T-helper 17 cell (primary cell): ENCODE measurements at regions not wholly inside any gene's neighbourhood (a gene's known extent, or its start where the extent isn't known, plus 50 kb on each side); places are given as distances from the start of the nearest gene placed in this dataset.
A peak's percentile ranks its signal among the peaks of the same experiment; 100 is the strongest.

ENCODE experiments used
- ATAC-seq: fragments of 150-1000 bp; cut with Tn5 transposase; 2 replicates; pipeline ENCODE4 v1.10.0; 2021; ENCODE audit warnings: mild to moderate bottlenecking, moderate library complexity
- DNase-seq, 3 donors: peaks; one replicate each; pipeline versions ENCODE4 v3.0.0 to v3.0.0-alpha.2; 2020 to 2021
- H3K9me3 ChIP-seq: one replicate; pipeline ENCODE4 v1.7.0; 2013; ENCODE audit warnings: low read length, mild to moderate bottlenecking; ENCODE audit not compliant: control insufficient read depth, poor library complexity, severe bottlenecking
- H3K27ac Mint-ChIP-seq: one replicate; pipeline ENCODE4 v1.8.0; 2022; ENCODE audit warnings: mild to moderate bottlenecking, moderate library complexity, mixed read lengths
- H3K27me3 Mint-ChIP-seq: one replicate; pipeline ENCODE4 v1.8.0; 2022; ENCODE audit warnings: mixed read lengths
- H3K36me3 Mint-ChIP-seq: one replicate; pipeline ENCODE4 v1.8.0; 2022; ENCODE audit warnings: low read depth, mixed read lengths
- H3K4me1 Mint-ChIP-seq: one replicate; pipeline ENCODE4 v1.8.0; 2022; ENCODE audit warnings: mild to moderate bottlenecking, mixed read lengths
- H3K4me3 Mint-ChIP-seq: one replicate; pipeline ENCODE4 v1.8.0; 2022; ENCODE audit warnings: mild to moderate bottlenecking, moderate library complexity, mixed read lengths

DNA sequence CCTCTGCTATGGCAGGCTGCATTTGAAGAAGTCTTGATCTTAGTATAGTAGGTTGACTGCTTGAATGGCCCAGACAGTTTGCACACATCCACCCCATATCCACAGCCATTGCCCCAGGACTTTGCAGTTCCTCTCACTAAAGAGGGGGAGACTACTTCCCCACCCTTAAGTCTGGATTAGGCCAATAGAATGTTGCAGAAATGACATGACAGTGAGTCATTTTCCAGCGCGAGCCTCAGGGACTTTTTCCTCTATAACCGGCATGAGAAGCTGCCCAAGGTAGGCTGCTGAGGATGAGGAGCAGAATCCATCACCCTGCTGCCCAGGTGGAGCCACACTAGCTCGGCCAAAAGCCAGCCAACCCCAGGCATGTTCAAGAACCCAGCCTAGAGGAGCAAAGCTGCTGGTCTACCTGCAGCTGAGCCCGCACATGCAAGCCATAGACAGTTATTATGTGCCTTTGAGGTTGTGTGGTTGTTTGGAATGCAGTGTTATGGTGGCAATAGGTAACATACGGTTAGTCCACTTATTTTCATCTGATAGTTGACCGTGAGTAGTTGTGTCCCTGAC lies 113.9 kb downstream of the TLE3 start:
- H3K9me3 ChIP-seq = no peaks in the 10 kb centered on the region
- Mint-ChIP-seq H3K27ac (no peak overlapping the region), H3K36me3 (no peaks in the 10 kb centered on the region), H3K27me3 (peaks cover 58% of the 10 kb centered on the region), H3K4me1 (peaks cover 3% of the 10 kb centered on the region), H3K4me3 (no peak overlapping the region)
- DNase-seq (no peak), ATAC-seq (no peak)

GRCh38 chr15:69987492-69988489 lies 109.9 kb downstream of the TLE3 start:
- peaks cover 46% of the 10 kb centered on the region for H3K27me3 Mint-ChIP-seq
- peaks cover 7% of the 10 kb centered on the region for H3K4me1 Mint-ChIP-seq
- ATAC-seq (no peak), DNase-seq (no peak)
- no peak overlapping the region for H3K27ac Mint-ChIP-seq
- no peak overlapping the region for H3K4me3 Mint-ChIP-seq
- H3K36me3 Mint-ChIP-seq = no peaks in the 10 kb centered on the region
- no peaks in the 10 kb centered on the region for H3K9me3 ChIP-seq

DNA sequence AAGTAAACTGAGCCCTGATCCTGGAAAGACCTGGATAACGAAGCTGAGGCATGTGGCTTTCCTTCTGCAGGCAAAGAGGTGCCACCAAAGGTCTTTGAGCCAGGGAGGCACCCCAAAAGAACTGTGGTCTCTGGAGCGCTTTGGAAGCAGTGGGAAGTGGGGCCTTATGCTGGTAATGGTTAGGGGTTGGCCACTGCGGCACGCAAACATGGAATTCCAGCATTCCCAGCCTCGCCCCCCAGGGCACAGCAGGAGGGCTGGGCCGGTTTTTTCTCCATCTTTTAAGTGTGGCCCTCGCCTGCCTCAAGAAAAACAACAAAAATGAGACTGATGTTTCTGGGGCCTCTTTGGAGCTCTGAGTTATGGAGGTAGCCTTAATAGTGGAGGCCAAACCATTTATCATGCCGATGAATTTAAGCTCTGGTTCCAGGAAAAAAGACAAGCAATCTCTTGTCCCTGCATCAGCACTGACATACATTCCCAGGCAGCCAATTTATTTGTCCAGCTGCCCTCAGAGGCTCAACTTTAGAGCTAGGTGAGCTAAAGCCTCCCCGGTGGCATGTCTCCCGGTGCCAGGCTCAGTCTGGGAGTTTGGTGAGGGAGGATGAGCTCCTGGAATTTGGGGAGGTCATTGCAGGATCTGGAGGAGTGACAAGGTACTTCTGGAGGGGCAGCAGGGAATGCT lies 109.0 kb downstream of the TLE3 start:
- Mint-ChIP-seq H3K36me3 (no peaks in the 10 kb centered on the region), H3K27me3 (peaks cover 37% of the 10 kb centered on the region), H3K27ac (no peak overlapping the region), H3K4me1 (peaks cover 7% of the 10 kb centered on the region), H3K4me3 (no peak overlapping the region)
- H3K9me3 ChIP-seq = no peaks in the 10 kb centered on the region
- no peak for ATAC-seq
- DNase-seq = no peak

DNA sequence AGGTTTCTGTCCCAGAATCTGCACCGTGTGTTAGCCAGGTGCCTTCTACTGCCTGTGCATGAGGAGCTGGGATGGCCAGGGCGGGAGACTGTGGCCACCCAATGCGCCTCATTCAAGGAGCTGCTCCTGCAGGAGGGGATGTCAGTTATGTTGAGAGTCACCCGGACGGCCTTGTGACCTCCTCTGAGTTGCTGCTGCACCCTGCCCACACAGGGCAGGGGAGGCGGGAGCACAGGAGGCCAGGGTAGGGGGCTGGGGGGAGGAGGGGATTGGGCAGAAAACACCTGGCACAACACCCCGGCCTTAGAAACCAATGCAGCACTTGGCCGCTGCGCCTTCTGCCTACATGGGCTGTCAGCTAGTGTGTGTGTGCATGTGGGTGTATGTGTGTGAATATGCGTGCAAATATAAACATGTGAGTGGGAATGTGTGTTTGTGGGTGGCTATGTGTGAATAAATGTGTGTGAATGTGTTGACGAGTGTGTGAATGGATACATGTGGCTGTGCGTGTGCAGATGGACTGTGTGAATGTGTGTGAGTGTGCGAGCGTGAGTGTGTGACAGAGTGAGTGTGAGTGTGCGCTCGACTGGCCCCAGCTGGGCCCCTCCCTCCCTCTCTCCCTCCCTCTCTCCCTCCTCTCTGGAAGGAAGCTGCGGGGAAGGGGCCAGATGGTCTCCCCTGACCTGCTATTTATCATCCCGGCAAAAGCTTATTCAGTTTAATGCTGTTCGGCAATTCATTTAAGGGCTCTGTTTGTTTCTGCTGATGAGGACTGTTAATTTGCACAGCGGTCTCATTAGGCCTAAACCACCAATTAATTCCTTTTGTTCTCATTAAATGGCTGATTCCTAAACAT lies 106.9 kb downstream of the TLE3 start:
- no peak overlapping the region for H3K4me3 Mint-ChIP-seq
- no peaks in the 10 kb centered on the region for H3K36me3 Mint-ChIP-seq
- peaks cover 7% of the 10 kb centered on the region for H3K4me1 Mint-ChIP-seq
- H3K27ac Mint-ChIP-seq = no peak overlapping the region
- DNase-seq = no peak
- ATAC-seq = no peak
- no peaks in the 10 kb centered on the region for H3K9me3 ChIP-seq
- H3K27me3 Mint-ChIP-seq = peaks cover 30% of the 10 kb centered on the region

GRCh38 chr15:69991551-69991980 lies 106.2 kb downstream of the TLE3 start:
- Mint-ChIP-seq H3K36me3 (no peaks in the 10 kb centered on the region), H3K4me3 (no peak overlapping the region), H3K4me1 (peaks cover 7% of the 10 kb centered on the region), H3K27ac (no peak overlapping the region), H3K27me3 (peaks cover 25% of the 10 kb centered on the region)
- no peaks in the 10 kb centered on the region for H3K9me3 ChIP-seq
- DNase-seq = no peak
- ATAC-seq = no peak

DNA sequence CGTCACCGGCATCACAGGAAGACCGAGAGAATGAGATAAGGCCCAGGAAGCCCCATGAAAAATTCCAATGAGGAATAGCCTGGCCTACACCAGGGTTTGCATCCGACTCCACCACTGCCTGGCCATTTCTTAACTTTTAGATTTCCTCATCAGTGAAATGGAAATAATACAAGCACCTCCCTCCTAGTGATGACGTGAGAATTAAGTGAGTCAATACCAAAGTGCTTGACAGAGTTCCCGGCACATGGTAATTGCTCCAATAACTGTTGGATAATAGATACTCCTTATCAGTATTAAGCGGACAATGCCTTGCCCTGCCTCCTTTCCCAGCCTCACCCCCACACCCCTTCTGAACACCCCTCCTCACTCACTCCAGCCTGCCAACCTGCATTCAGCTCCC lies 105.4 kb downstream of the TLE3 start:
- H3K27me3 Mint-ChIP-seq = peaks cover 19% of the 10 kb centered on the region
- no peaks in the 10 kb centered on the region for H3K9me3 ChIP-seq

DNA sequence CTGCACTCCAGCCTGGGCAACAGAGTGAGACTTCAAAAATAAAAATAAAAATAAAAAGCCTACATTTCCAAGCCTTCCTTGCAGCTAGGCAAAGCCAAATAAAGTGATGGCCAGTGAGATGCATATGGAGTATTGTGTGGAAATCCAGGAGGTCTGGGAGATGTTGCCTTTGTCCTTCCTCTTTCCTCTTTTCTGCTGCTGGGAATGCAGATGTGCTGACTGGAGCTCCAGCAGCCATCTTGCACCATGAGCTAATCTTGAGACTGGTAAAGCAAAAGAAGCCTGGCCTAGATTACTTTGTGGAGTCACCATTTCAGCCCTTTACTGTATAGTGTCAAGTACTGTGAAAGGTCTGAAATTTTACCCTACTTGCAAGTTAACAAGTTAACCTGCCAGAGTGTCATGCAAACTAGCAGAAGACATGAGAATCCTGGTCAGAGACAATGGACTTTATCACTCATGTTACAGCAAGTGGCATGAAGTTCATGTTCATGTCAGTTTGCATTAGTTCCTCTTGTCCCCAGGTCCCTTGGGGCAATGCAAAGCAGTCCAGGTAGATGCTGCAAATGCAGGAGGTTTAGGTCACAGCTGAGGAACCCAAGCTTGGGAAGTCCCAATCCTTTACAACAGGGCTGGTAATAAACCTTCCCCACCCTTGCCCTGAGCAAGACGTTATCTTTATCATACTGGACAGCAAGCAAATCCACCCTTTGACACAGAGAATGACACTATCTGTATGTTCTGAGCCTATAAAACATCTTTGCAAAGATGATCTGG lies 103.1 kb downstream of the TLE3 start:
- Mint-ChIP-seq H3K27me3 (peaks cover 16% of the 10 kb centered on the region), H3K4me1 (peaks cover 9% of the 10 kb centered on the region), H3K27ac (no peak overlapping the region), H3K4me3 (no peak overlapping the region), H3K36me3 (no peaks in the 10 kb centered on the region)
- peak; percentile 45 for ATAC-seq
- no peaks in the 10 kb centered on the region for H3K9me3 ChIP-seq
- no peak for DNase-seq

More for the DNA sequence above, 105.4 kb downstream of the TLE3 start:
- no peak overlapping the region for H3K4me3 Mint-ChIP-seq
- DNase-seq = no peak
- H3K36me3 Mint-ChIP-seq = no peaks in the 10 kb centered on the region
- no peak for ATAC-seq
- H3K4me1 Mint-ChIP-seq = peaks cover 6% of the 10 kb centered on the region
- no peak overlapping the region for H3K27ac Mint-ChIP-seq

DNA sequence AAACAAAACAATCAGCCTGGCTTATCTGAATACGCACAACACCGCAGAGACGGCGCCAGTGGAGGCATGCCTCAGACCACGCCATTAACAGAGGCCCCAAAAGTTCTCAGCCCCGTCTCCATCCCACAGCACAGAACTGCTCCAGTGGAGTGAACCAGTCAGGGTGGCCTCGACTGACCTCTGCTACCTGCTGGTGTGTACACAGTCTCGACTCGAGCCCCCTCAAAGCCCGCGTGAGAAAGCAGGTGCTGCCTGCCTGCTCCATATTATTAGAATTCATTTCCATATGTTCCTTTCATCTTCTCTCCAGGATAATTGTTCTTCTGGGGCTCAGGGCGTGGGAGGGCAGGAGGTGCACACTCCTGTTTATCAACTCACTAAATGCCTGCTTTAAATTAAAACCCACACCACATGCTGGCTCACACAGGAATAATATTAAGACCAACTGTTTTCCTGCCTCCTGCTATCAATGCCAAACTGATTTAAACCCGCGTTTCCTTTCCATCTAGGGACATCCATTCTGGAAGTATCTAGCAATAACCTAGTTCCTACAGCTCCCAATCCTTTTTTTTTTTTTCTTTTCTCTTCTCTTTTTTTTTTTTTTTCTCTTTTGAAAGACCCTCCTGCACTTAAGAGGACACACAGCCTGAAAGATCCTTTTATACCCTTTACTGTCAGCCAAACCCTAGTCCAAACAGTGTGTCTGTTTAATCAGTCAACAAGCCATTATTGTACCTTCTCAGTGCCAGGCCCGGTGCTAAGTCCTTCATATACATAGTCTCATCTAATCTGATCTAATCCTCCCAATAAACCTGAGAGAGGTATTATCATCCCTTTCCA lies 101.2 kb downstream of the TLE3 start:
- Mint-ChIP-seq H3K36me3 (peaks cover under 1% of the 10 kb centered on the region), H3K27ac (no peak overlapping the region), H3K27me3 (peaks cover 11% of the 10 kb centered on the region), H3K4me1 (peaks cover 8% of the 10 kb centered on the region), H3K4me3 (no peak overlapping the region)
- H3K9me3 ChIP-seq = no peaks in the 10 kb centered on the region
- ATAC-seq (no peak), DNase-seq (no peak)

DNA sequence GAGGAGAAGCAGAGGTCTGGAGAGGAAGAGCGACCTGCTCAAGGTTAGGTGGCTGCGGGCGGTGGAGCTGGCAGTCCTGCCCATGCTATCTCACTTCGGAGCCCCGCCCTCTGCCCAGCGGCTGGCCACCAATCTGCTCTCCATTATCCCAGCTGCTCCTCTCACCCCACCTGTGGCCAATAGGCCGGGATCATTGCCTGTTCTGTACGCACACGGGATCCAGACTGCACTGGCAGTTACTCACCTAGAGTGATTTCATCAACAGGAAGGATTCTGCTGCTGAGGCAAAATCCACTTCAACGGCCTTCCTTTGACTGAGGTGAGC lies 100.6 kb downstream of the TLE3 start:
- no peaks in the 10 kb centered on the region for H3K9me3 ChIP-seq
- peaks cover 9% of the 10 kb centered on the region for H3K4me1 Mint-ChIP-seq
- no peak for DNase-seq
- peaks cover 11% of the 10 kb centered on the region for H3K27me3 Mint-ChIP-seq
- no peak for ATAC-seq
- H3K27ac Mint-ChIP-seq = no peak overlapping the region
- H3K36me3 Mint-ChIP-seq = peaks cover 2% of the 10 kb centered on the region
- no peak overlapping the region for H3K4me3 Mint-ChIP-seq
